ENCODE measurements at regions not wholly inside any gene's neighbourhood (a gene's known extent, or its start where the extent isn't known, plus 50 kb on each side); places are given as distances from the start of the nearest gene placed in this dataset.

GRCh38 chr10:123538401-123539320, 127.5 kb upstream of the GPR26 start:
- no peaks in the 10 kb centered on the region for H3K9me3 ChIP-seq
- ATAC-seq: no peak
- DNase-seq (ENCODE audit: low read depth in 1 of 2, low spot score in 1 of 2): no peak
- no peak for FAIRE-seq
- H3K4me3 ChIP-seq: no peak overlapping the region
- ChIA-PET CTCF (interaction anchor here (1.0 to 2.7 kb wide), 4 partner anchors 10 to 495 kb away, joined by 3 to 7 read pairs (median 3); no protein-coding TSS in a partner anchor), POLR2A (no interaction called here)
- no peak overlapping the region for H3K27ac ChIP-seq
- WGBS (ENCODE audit: missing lambda C conversion rate): 43% methylated on average over 12 of the region's 12 CpGs
- H3K4me2 ChIP-seq: no peak overlapping the region
- no peak for TF ChIP-seq NPAS2 (CRISPR knock-in tag; IDR thresholded peaks at IDR 0.05; ENCODE audit: borderline replicate concordance)
- TF ChIP-seq REST (IDR thresholded peaks at IDR 0.05): no peak
- TF ChIP-seq FOSL2 (IDR thresholded peaks at IDR 0.05): no peak
- TF ChIP-seq FOSL2 (CRISPR knock-in tag; IDR thresholded peaks at IDR 0.05): no peak
- no peak for TF ChIP-seq EP300 (IDR thresholded peaks at IDR 0.05)
- TF ChIP-seq KDM1A (IDR thresholded peaks at IDR 0.05; ENCODE audit: low read depth): no peak
- TF ChIP-seq SREBF2 (IDR thresholded peaks at IDR 0.05): no peak
- no peak for TF ChIP-seq CBX2 (IDR thresholded peaks at IDR 0.05; ENCODE audit: borderline replicate concordance, low read depth)
- TF ChIP-seq JUNB (IDR thresholded peaks at IDR 0.05): no peak
- TF ChIP-seq RFX5 (IDR thresholded peaks at IDR 0.05): no peak
- TF ChIP-seq CTCF (IDR thresholded peaks at IDR 0.05): no peak
- no peak for TF ChIP-seq MAX (IDR thresholded peaks at IDR 0.05)
- no peak for TF ChIP-seq HOXB5 (CRISPR knock-in tag; IDR thresholded peaks at IDR 0.05)
- no peak for TF ChIP-seq MYC (IDR thresholded peaks at IDR 0.05; ENCODE audit: borderline replicate concordance, low read length)
- no peak for TF ChIP-seq FOXS1 (CRISPR knock-in tag; IDR thresholded peaks at IDR 0.05)
- TF ChIP-seq KDM5A (IDR thresholded peaks at IDR 0.05): no peak
- TF ChIP-seq MAFK (IDR thresholded peaks at IDR 0.05; ENCODE audit: partially characterized antibody): no peak
- no peak for TF ChIP-seq ATOH8 (CRISPR knock-in tag; IDR thresholded peaks at IDR 0.05; ENCODE audit: low read depth)
- TF ChIP-seq CEBPB (IDR thresholded peaks at IDR 0.05): no peak
- no peak for TF ChIP-seq EHMT2 (IDR thresholded peaks at IDR 0.05; ENCODE audit: low read depth)
- no peak for TF ChIP-seq POLR2A (IDR thresholded peaks at IDR 0.05; ENCODE audit: low read length)
- H3K4me1 ChIP-seq: no peaks in the 10 kb centered on the region

- Histone ChIP-seq H3K4me3 (no peak overlapping the region), H3K27ac (no peak overlapping the region), H3K4me1 (no peaks in the 10 kb centered on the region), H3K4me2 (no peak overlapping the region), H3K9me3 (no peaks in the 10 kb centered on the region)
- ATAC-seq: no peak
- POLR2A ChIA-PET: no interaction called here
- CTCF ChIA-PET: interaction anchor here (0.6 to 1.9 kb wide), 2 partner anchors 14 to 502 kb away, joined by 4 to 5 read pairs; no protein-coding TSS in a partner anchor
- DNase-seq (ENCODE audit: low read depth in 1 of 2, low spot score in 1 of 2): no peak
- FAIRE-seq: no peak
- 0% methylated on average over 3 of the region's 3 CpGs for WGBS (ENCODE audit: missing lambda C conversion rate)
- TF ChIP-seq EHF (CRISPR knock-in tag; IDR thresholded peaks at IDR 0.05): no peak
- no peak for TF ChIP-seq PHF8 (IDR thresholded peaks at IDR 0.05; ENCODE audit: borderline replicate concordance, low read depth)
- no peak for TF ChIP-seq ZFP36 (IDR thresholded peaks at IDR 0.05; ENCODE audit: borderline replicate concordance, partially characterized antibody)
- no peak for TF ChIP-seq BCL3 (IDR thresholded peaks at IDR 0.05)
- no peak for TF ChIP-seq KDM5A (IDR thresholded peaks at IDR 0.05)
Measured at GRCh38 chr10:123544986-123545385, 121.2 kb upstream of the GPR26 start.
